Suprapubic skin (tissue), 4 donors: ENCODE measurements at regions not wholly inside any gene's neighbourhood (a gene's known extent, or its start where the extent isn't known, plus 50 kb on each side); places are given as distances from the start of the nearest gene placed in this dataset.

Experiments used
- EP300 ChIP-seq: sonication (generic); formaldehyde crosslinking; IDR thresholded peaks from one replicate; pipeline ENCODE4 v1.6.1; 2017; ENCODE audit warnings: antibody characterized with exemption
- POLR2A ChIP-seq, 2 donors: fragments of 450-650 bp; IDR thresholded peaks; one replicate each; pipeline ENCODE4 v1.6.1; 2017; ENCODE audit warnings: antibody characterized with exemption in 2 of 2, mild to moderate bottlenecking in 2 of 2, moderate library complexity in 2 of 2
- POLR2AphosphoS5 ChIP-seq, 3 donors: sonication (generic); formaldehyde crosslinking; IDR thresholded peaks; one replicate each; pipeline ENCODE4 v1.6.1; 2017; ENCODE audit warnings: antibody characterized with exemption in 3 of 3
- TF ChIP-seq, protein P1 (sequence below), 2 donors: fragments of 200-600 bp in 1 of 2; fragments of 450-650 bp in 1 of 2; sonication (generic) in 1 of 2; IDR thresholded peaks; one replicate each; pipeline ENCODE4 v1.5.1; 2016 to 2019; ENCODE audit warnings: antibody characterized with exemption in 2 of 2, mild to moderate bottlenecking in 1 of 2, moderate library complexity in 1 of 2

GRCh38 chr9:92171281-92171680, 56.1 kb upstream of the SPTLC1 start:
- TF ChIP-seq, protein P1, sequence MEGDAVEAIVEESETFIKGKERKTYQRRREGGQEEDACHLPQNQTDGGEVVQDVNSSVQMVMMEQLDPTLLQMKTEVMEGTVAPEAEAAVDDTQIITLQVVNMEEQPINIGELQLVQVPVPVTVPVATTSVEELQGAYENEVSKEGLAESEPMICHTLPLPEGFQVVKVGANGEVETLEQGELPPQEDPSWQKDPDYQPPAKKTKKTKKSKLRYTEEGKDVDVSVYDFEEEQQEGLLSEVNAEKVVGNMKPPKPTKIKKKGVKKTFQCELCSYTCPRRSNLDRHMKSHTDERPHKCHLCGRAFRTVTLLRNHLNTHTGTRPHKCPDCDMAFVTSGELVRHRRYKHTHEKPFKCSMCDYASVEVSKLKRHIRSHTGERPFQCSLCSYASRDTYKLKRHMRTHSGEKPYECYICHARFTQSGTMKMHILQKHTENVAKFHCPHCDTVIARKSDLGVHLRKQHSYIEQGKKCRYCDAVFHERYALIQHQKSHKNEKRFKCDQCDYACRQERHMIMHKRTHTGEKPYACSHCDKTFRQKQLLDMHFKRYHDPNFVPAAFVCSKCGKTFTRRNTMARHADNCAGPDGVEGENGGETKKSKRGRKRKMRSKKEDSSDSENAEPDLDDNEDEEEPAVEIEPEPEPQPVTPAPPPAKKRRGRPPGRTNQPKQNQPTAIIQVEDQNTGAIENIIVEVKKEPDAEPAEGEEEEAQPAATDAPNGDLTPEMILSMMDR (IDR thresholded peaks at IDR 0.05) = no peak
- TF ChIP-seq POLR2AphosphoS5 (IDR thresholded peaks at IDR 0.05) (no peak), EP300 (no peak), POLR2A (IDR thresholded peaks at IDR 0.05) (no peak)
